NCI-H2196 (cell line): ENCODE measurements at regions not wholly inside any gene's neighbourhood (a gene's known extent, or its start where the extent isn't known, plus 50 kb on each side); places are given as distances from the start of the nearest gene placed in this dataset.
A peak's percentile ranks its signal among the peaks of the same experiment; 100 is the strongest.

Source experiments
- DNase-seq: peaks from one replicate; lab custom pipeline; 2025; ENCODE audit not compliant: unreplicated experiment; lab: John Stamatoyannopoulos, UW

DNA sequence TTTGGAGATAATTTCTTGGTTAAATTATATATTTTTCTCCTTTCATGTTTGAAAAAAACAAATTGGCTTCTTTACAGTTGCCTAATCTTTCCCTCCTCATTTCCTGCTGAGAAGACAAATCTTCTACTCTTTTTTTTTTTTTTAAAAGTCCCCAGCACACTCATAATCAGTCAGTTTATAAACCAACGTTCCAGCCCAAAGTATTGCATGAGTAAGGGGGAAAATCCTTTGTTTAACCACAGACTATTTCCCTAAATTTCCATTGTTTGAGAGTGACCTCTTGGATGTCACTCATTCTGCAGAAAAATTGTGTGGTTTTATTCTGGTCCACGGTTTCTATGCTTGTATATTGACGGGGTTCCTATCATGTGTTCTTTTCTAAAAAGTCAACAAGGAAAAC lies 55.1 kb upstream of the TLR4 start:
- DNase-seq: no peak

DNA sequence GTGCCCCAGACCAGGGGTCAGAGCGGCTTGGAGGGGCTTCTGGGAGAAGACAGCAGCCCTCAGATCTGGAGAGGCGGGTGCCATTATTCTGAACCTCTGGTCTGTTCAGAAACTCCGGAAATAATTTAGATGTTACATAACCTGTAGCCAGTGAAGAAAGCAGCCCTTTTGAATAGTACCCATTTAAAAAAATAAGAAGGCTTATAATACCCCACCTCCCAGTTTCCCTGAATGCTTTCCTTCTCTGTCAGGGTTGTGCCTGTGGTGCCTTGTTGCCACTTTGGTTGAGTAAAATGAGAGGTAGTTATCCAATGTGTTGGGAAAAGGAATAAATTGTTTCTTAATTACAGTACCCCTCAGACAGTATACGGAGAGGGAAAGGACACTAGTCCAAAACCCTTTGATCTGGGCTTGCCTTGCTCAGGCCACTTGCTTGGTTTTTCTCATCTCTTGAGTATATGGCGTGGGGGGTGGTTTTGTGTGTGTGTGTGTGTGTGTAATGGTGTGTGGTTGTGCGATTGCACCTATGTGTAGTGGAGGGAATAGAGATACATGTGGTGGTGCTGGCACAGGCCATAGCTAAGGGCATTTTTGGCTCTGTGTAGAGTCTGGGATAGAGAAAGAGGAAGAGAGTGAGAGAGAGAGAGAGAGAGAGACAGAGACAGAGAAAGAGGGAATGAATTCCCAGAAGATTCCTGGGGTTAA lies 59.1 kb upstream of the TLR4 start:
- DNase-seq: no peak

GRCh38 chr9:117644133-117644931 lies 59.9 kb upstream of the TLR4 start:
- DNase-seq: peak; percentile 83

DNA sequence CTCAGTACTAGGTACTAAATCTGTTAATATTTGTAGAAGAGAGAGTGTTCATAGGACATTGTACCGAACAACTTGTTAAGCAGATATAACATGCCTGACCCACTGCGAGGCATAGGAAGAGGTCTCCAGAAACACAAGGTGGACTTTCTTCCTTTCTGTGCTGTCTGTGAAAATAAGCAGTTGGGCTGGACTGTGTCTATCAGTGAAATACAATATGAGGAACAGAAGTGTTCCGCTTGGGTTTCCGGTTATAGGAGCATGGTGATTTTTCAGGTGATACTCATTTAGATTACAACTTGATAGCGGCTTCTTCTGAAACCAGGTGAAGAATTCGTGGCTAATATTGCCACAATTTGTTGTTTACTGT lies 60.9 kb upstream of the TLR4 start:
- peak; percentile 17 for DNase-seq

DNA sequence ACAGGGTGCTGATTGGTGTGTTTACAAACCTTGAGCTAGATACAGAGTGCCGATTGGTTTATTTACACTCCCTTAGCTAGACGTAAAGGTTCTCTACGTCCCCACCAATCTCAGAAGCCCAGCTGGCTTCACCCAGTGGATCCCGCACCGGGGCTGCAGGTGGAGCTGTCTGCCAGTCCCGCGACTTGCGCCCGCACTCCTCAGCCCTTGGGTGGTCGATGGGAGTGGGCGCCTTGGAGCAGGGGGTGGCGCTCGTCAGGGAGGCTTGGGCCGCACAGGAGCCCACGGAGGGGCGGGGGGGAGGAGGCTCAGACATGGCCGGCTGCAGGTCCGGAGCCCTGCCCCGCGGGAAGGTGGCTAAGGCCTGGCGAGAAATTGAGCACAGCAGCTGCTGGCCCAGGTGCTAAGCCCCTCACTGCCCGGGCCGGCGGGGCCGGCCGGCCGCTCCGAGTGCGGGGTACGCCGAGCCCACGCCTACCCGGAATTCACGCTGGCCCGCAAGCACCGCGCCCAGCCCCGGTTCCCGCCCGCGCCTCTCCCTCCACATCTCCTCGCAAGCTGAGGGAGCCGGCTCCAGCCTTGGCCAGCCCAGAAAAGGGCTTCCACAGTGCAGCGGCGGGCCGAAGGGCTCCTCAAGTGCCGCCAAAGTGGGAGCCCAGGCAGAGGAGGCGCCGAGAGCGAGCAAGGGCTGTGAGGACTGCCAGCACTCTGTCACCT lies 61.5 kb upstream of the TLR4 start:
- peak; percentile 32 for DNase-seq

DNA sequence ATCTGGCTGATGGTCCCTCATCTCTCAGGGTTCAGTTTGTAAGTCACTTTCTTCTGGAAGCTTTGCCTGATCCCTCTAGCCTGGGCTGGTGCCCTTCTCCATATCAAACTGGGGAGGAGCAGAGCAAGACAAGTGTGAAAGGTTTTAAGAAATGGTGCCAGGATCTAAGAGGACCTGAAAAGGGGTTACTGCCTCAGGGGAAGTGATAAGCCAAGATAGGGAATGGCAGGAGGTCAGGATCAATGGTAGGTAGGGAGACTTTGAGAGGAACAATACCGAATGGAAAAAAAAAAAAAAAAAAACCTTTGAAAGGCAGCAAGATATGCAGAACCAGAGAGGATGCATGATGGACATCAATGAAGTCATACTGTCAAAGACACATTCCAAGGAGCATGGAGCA lies 67.5 kb upstream of the TLR4 start:
- DNase-seq: no peak

- DNase-seq: no peak
These were observed 79.0 kb upstream of the TLR4 start for GRCh38 chr9:117625154-117625553.

DNA sequence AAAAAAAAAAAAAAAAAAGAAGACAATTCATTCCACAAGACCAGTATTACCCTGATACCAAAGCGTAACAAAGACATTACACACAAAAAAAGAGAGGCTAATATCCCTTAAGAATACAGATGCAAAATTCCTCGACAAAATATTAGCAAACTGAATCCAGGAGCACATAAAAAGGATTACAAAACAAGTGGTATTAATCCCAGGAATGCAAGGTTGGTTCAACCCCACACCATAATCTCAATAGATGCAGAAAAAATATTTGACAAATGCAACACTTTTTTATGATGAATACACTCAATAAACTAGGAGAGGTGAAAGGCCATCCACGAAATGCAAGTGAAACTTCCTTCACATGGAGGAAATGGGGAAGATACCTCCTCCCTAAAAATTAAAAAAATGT lies 80.1 kb upstream of the TLR4 start:
- no peak for DNase-seq

DNA sequence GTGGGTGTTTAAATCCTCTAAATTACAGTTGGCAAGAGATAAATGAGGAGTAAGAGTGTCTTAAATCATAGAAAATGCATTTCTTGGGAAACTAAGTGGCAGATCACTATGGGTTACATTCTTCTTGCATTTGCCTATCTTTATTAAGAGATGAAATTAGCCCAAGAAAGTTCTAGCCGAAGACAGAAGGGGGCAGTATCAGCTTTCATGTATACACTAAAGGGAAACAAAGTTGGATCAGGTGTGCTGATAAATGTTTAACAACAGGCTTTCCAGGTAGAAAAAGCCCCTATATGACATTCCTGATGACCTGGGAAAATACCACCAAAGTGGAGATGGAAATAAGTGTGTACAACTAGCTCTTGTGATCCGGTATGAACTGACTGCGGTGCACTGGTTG lies 81.9 kb upstream of the TLR4 start:
- DNase-seq: no peak

DNA sequence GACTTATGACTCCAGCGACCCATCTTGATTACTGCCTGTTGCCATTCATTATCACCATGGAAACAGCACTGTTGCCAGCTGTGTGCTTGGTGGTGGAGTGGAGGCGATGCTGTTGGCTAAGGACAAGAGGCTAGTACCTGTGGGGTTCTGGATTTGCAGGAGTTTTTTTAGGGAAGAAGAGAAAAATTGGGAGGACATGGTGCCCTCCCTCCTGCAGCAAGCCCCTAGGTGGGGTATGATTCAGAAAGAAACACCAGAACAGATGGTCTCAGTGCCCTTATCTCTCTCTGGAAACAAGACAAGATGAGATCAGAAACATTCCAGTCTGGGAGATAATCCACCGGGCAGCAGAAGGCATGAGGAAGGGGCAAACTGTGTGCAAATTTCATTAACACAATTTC lies 87.8 kb upstream of the TLR4 start:
- peak; percentile 62 for DNase-seq

DNA sequence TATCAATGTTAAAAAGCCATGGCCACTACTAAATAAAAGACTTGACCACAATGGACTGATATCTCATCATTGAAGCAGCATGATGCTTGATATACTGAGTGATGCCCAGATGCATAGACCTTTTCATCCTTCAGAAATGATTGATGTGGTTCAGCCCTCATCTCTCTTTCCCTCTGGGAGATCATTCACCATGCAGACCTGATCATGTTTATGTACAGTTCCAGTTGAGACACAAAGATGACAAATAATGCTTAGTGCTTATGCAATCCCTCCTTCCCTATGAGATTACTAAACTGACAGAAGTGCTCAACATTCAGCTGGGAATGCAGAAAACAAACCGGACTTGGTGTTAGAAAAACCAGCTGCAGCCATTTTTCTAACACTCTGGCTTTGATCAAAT lies 91.9 kb upstream of the TLR4 start:
- DNase-seq: no peak

- DNase-seq: no peak
These were observed 106.2 kb upstream of the TLR4 start for GRCh38 chr9:117597977-117598376.

DNA sequence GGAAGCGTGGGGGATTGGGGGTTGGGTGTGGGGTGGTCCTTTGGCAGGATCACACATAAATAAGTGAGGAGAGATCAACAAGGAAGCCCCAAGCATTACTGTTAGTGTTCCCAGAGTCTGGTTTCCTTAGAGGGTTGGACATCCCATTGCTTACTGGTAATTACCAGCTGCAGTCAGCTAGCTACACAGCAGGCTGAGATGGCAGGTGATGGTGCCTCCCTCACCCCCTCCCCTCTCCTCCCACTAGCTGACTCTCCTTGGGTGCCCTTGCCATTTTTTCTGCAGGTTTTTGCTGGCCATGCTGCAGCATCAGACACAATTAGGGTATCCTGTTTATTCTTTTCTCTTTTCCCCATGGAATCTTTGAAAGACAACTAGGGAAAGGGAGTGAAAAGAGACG lies 107.5 kb upstream of the TLR4 start:
- peak; percentile 28 for DNase-seq

- no peak for DNase-seq
These were observed 108.6 kb upstream of the TLR4 start for GRCh38 chr9:117595650-117596049.

- no peak for DNase-seq
These were observed 116.9 kb upstream of the TLR4 start for GRCh38 chr9:117587263-117587662.

DNA sequence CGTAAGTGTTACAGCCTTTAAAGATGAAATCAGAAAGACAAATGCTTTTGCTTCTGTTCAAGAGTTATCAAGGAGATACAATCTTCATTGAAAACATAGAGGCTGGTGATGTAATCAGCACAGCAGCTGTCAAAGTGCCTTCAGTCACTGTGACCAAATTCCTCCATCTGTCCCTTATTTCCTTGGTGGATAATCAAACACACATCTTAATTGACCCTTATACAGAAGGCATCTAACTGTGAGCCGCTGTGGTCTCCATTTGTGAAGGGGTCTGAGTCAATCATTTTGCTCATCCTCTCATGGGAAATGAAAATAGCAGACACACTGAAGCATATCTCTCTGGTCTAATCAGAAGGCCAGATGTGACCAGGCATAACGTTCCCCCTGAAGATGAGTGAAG lies 130.1 kb upstream of the TLR4 start:
- no peak for DNase-seq

- no peak for DNase-seq
These were observed 139.4 kb upstream of the TLR4 start for GRCh38 chr9:117564839-117565238.

- no peak for DNase-seq
These were observed 142.4 kb upstream of the TLR4 start for GRCh38 chr9:117561761-117562160.

DNA sequence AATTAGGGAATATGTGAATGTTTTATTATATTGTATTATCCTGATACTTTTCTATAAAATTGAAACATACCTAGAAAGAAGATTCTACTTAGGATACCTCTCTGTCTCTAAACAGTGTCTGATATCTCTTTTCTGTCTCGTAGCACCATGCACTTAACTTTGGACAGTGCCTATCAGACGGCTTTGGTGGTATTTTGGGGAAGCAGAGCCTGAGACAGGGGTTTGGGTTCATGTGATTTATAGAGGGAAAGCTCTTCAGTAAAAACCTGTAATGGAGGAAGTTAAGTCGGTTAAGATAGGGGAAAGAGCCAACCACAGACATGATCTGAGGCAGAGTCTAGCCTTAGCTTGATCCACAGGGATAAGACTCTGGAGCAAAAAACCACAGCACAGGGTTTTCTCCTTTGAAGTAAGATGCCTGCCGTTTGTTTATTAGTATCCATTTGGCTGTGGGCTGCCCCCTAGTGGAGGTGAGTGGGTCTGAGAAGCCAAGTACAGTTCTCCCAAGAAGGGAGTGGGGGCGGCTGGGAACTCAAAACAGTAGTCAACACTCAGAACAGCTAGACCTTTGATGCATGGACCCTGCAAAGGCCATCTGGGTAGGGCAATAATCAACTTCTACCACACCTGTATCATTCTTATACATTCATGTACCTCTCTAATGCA lies 141.2 kb upstream of the ASTN2 start:
- DNase-seq: peak; percentile 2

- DNase-seq: no peak
These were observed 138.0 kb upstream of the ASTN2 start for GRCh38 chr9:117552811-117553210.

DNA sequence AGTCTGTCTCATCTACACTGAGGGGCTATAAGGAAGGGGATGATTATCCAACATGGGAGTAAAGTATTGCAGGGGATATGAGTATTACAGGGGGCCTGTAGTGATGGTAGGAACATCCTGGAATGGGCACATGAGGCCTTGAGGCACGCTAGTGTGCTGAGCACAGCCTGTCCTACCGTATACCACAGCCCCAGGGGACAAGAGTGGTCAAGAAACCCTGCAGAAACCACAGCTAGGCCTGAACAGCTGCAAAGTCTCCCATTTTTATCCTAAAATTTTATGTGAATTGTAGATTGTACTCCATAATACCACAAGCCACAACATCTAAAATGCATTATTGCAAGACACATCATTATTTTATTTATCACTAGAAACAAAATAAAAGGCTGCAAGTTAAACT lies 136.3 kb upstream of the ASTN2 start:
- DNase-seq: no peak

DNA sequence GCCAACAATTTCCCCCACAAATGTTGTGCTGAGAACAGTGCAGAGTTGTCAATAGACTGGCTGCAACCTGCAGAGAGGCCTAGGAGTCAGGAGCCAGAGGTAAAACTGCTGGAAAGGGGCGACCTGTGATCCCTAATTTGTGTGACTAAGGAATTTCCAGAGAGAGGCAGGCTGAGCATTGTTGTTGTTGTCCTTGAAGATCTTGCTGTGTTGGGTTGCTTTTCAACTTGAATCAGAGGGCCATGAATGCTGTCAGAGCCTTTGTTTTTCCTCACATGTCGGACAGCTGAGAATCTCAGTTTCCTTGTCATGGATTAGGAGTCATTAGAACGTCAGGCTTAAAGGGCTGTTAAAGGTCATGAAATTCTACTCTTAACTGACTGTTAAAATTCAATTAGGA lies 134.6 kb upstream of the ASTN2 start:
- no peak for DNase-seq
